ENCODE measurements at regions not wholly inside any gene's neighbourhood (a gene's known extent, or its start where the extent isn't known, plus 50 kb on each side); places are given as distances from the start of the nearest gene placed in this dataset.

- TF ChIP-seq, protein P1, sequence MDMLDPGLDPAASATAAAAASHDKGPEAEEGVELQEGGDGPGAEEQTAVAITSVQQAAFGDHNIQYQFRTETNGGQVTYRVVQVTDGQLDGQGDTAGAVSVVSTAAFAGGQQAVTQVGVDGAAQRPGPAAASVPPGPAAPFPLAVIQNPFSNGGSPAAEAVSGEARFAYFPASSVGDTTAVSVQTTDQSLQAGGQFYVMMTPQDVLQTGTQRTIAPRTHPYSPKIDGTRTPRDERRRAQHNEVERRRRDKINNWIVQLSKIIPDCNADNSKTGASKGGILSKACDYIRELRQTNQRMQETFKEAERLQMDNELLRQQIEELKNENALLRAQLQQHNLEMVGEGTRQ (IDR thresholded peaks at IDR 0.05; ENCODE audit: low read length) = no peak
- TF ChIP-seq SIRT6 (IDR thresholded peaks at IDR 0.05; ENCODE audit: low read length) = no peak
- TF ChIP-seq GABPA (IDR thresholded peaks at IDR 0.05; ENCODE audit: borderline replicate concordance, insufficient read depth, low read length) = no peak
- no peak for TF ChIP-seq POU5F1 (IDR thresholded peaks at IDR 0.05; ENCODE audit: low read depth, low read length)
- no peak for TF ChIP-seq SP4 (IDR thresholded peaks at IDR 0.05; ENCODE audit: low read length)
Measured at GRCh38 chr11:122521626-122522025, 133.9 kb upstream of the UBASH3B start (continued).

Data from H1 (cell line).